NCI-H1417 (cell line): ENCODE measurements at regions not wholly inside any gene's neighbourhood (a gene's known extent, or its start where the extent isn't known, plus 50 kb on each side); places are given as distances from the start of the nearest gene placed in this dataset.

Source experiments
- DNase-seq, 3 experiments: peaks; one replicate each; lab custom pipeline; 2025; lab: John Stamatoyannopoulos, UW

DNA sequence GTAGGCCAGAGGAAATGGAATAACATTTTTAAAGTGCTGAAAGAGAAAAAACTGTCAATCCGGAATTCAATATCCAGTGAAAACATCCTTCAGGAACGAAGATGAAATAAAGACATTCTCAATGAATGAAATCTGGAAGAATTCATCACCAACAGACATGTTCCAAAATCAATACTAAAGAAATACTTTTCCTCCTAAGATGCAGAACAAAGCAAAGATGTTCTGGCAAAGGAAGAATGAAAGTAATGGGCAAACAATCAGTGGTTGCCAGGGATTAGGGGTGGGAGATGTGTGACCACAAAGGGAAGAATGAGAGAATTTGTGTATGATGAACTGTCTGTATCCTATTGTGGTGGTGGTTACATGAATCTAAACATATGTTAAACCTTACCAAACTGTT lies 52.8 kb upstream of the EEPD1 start:
- DNase-seq = no peak

DNA sequence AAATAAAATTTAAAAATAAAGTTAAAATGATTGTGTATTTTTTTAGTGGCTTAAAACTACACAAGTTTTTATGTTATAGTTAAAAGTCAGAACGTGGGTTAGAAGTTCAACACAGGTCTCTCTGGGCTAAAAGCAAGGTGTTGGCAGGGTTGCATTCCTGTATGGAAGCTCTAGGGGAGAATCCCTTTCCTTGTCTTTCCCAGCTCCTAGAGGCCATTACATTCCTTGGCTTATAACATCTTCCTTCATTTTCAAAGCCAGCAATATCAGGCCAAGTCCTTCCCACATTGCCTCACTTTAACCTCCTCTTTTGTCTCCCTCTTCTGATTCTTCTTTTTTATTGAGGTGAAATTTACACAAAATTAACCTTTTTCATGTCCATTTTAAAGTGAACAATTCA lies 52.4 kb upstream of the EEPD1 start:
- no peak for DNase-seq
